B cell (primary cell): ENCODE measurements at regions not wholly inside any gene's neighbourhood (a gene's known extent, or its start where the extent isn't known, plus 50 kb on each side); places are given as distances from the start of the nearest gene placed in this dataset.

Source experiments
- ATAC-seq: fragments of 200-7000 bp; cut with Tn5 transposase; one replicate; pipeline ENCODE4 v1.10.0; 2021; ENCODE audit warnings: low read depth, mild to moderate bottlenecking, moderate number of reproducible peaks, moderate library complexity
- CTCF ChIA-PET: fragments of 350-600 bp; sonication (Branson Sonifier 250); formaldehyde crosslinking; loops from one replicate; lab custom pipeline; 2021; ENCODE audit warnings: antibody characterized with exemption, inconsistent platforms; lab: Charles Lee
- POLR2A ChIA-PET: fragments of 350-600 bp; sonication (Branson Sonifier 250); formaldehyde crosslinking; loops from one replicate; lab custom pipeline; 2021; ENCODE audit warnings: antibody characterized with exemption; lab: Charles Lee
- DNase-seq: peaks from one replicate; pipeline ENCODE4 v3.0.0; 2013
- H2AFZ ChIP-seq: 2 replicates; pipeline ENCODE4 v1.6.1; 2012; ENCODE audit warnings: mild to moderate bottlenecking, low read depth, low read length; ENCODE audit not compliant: insufficient read depth, poor library complexity, severe bottlenecking
- H3K27ac ChIP-seq, 2 donors: 1 replicate in 1 of 2; 2 replicates in 1 of 2; pipeline ENCODE4 v1.5.1; 2012 to 2013; ENCODE audit warnings: low read length in 2 of 2, mild to moderate bottlenecking in 2 of 2, moderate library complexity in 1 of 2
- H3K27me3 ChIP-seq, 4 experiments: fragments of 200-600 bp in 1 of 4; sonication (generic) in 1 of 4; replicated peaks in 1 of 4; 1 replicate in 2 of 4; 2 replicates in 2 of 4; pipeline versions ENCODE4 v1.6.1 to v1.7.0; 2013 to 2016; ENCODE audit warnings: low read length in 3 of 4, mild to moderate bottlenecking in 2 of 4, mixed read lengths in 1 of 4, moderate library complexity in 1 of 4; ENCODE audit not compliant: insufficient read depth in 4 of 4, control insufficient read depth in 3 of 4; ENCODE audit errors: control extremely low read depth in 1 of 4
- H3K36me3 ChIP-seq, 2 experiments: replicated peaks in 1 of 2; 1 replicate in 1 of 2; 2 replicates in 1 of 2; pipeline versions ENCODE4 v1.6.1 to v1.7.1; 2013; ENCODE audit warnings: low read length in 1 of 2; ENCODE audit not compliant: insufficient read depth in 2 of 2, control insufficient read depth in 1 of 2; ENCODE audit errors: control extremely low read depth in 1 of 2, extremely low read depth in 1 of 2
- H3K4me1 ChIP-seq, 2 donors: fragments of 200-600 bp in 1 of 2; sonication (generic) in 1 of 2; 1 replicate in 1 of 2; 2 replicates in 1 of 2; pipeline versions ENCODE4 v1.5.1 to v1.6.1; 2013 to 2017; ENCODE audit warnings: low read length in 2 of 2; ENCODE audit not compliant: control insufficient read depth in 2 of 2, insufficient read depth in 2 of 2
- H3K4me2 ChIP-seq: replicated peaks from 2 replicates; pipeline ENCODE3; 2012; ENCODE audit warnings: mild to moderate bottlenecking, low read depth, low read length; ENCODE audit not compliant: poor library complexity, severe bottlenecking
- H3K4me3 ChIP-seq, 5 experiments: fragments of 200-600 bp in 1 of 5; sonication (generic) in 1 of 5; 1 replicate in 3 of 5; 2 replicates in 2 of 5; pipeline versions ENCODE4 v1.5.1 to v1.7.0; 2011 to 2016; ENCODE audit warnings: low read length in 4 of 5, mild to moderate bottlenecking in 4 of 5, low read depth in 2 of 5, control low read depth in 1 of 5, moderate library complexity in 1 of 5; ENCODE audit not compliant: insufficient read depth in 1 of 5; ENCODE audit errors: control extremely low read depth in 1 of 5, extremely low read depth in 1 of 5
- H3K79me2 ChIP-seq: fragments of 200-600 bp; sonication (generic); one replicate; pipeline ENCODE4 v1.6.0; 2016; ENCODE audit warnings: low read length; ENCODE audit not compliant: control insufficient read depth, insufficient read depth
- H3K9ac ChIP-seq: fragments of 200-600 bp; sonication (generic); 2 replicates; pipeline ENCODE4 v1.6.1; 2017; ENCODE audit warnings: mild to moderate bottlenecking, low read length, moderate library complexity
- H3K9me3 ChIP-seq, 3 donors: one replicate each; pipeline versions ENCODE4 v1.6.1 to v1.7.1; 2013; ENCODE audit warnings: low read length in 2 of 3; ENCODE audit not compliant: control insufficient read depth in 2 of 3, insufficient read depth in 1 of 3; ENCODE audit errors: control extremely low read depth in 1 of 3
- H4K20me1 ChIP-seq: 2 replicates; pipeline ENCODE4 v1.6.0; 2012; ENCODE audit warnings: mild to moderate bottlenecking, low read length; ENCODE audit not compliant: insufficient read depth, control insufficient read depth, poor library complexity, severe bottlenecking
- H3K27ac Mint-ChIP-seq: one replicate; pipeline ENCODE4 v1.8.0; 2021; ENCODE audit warnings: mixed read lengths
- H3K27me3 Mint-ChIP-seq: one replicate; pipeline ENCODE4 v1.8.0; 2021; ENCODE audit warnings: mixed read lengths
- H3K4me1 Mint-ChIP-seq: one replicate; pipeline ENCODE4 v1.8.0; 2021; ENCODE audit warnings: mixed read lengths
- H3K4me3 Mint-ChIP-seq: one replicate; pipeline ENCODE4 v1.8.0; 2021; ENCODE audit warnings: mixed read lengths
- H3K9me3 Mint-ChIP-seq: one replicate; pipeline ENCODE4 v1.8.0; 2022; ENCODE audit warnings: mixed read lengths; ENCODE audit not compliant: insufficient read depth
- EZH2 ChIP-seq: IDR thresholded peaks from 2 replicates; pipeline ENCODE4 v1.6.1; 2012; ENCODE audit warnings: borderline replicate concordance, low read depth, mild to moderate bottlenecking, moderate library complexity, low read length; ENCODE audit not compliant: insufficient read depth, poor library complexity, severe bottlenecking
- WGBS: methylation state at CpG from one replicate; pipeline ENCODE4 v1.1.5; 2013; ENCODE audit warnings: missing lambda C conversion rate; ENCODE audit not compliant: insufficient coverage; 5-methylcytosine and 5-hydroxymethylcytosine counted together
- intact Hi-C: fragments of 100-400 bp; cut with micrococcal nuclease; formaldehyde crosslinking; loops from one replicate; pipeline ENCODE4 v1.10.0; 2022
- TF ChIP-seq, protein P1 (sequence below): fragments of 200-600 bp; IDR thresholded peaks from one replicate; pipeline ENCODE4 v1.8.0; 2022; ENCODE audit warnings: antibody characterized with exemption, mild to moderate bottlenecking

DNA sequence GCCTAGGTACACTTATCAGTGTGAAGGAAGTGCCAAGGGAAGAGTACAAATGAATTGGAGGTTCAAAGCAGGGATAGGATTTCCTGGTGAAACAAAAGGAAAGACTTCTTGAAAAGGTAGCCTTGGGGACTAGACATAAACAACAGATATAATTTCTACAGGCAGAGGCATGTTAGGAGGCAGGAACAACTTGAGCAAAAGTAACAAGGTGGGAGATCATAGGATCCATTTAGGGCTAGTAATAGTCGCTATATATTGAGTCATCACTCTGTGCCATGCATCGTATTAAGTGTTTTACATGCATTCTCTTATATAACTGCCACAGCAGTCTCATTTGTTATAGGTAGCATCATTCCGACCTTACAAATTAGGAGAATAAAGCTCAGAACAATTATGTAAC is 98.3 kb upstream of the EOLA2 start:
- no peak overlapping the region for H3K9ac ChIP-seq
- H2AFZ ChIP-seq, result no peak overlapping the region
- ChIA-PET CTCF (no interaction called here), POLR2A (no interaction called here)
- peaks cover 7% of the 10 kb centered on the region for H3K9me3 Mint-ChIP-seq
- no peak overlapping the region for H3K4me2 ChIP-seq
- H4K20me1 ChIP-seq, result no peaks in the 10 kb centered on the region
- H3K4me3 ChIP-seq, result no peak overlapping the region
- H3K27ac Mint-ChIP-seq, result no peak overlapping the region
- peaks cover 0 to 3% (median 0%) of the 10 kb centered on the region in 3 donors for H3K9me3 ChIP-seq
- no peak overlapping the region for H3K27ac ChIP-seq
- intact Hi-C loops, result no loop called here
- no peaks in the 10 kb centered on the region for H3K36me3 ChIP-seq
- no peaks in the 10 kb centered on the region for H3K27me3 Mint-ChIP-seq
- WGBS, result no CpG with 5 or more reads among the region's 3 CpGs
- DNase-seq (no peak), ATAC-seq (no peak)
- no peaks in the 10 kb centered on the region for H3K4me1 Mint-ChIP-seq
- H3K4me1 ChIP-seq, result no peaks in the 10 kb centered on the region
- no peak for TF ChIP-seq EZH2
- TF ChIP-seq, protein P1, sequence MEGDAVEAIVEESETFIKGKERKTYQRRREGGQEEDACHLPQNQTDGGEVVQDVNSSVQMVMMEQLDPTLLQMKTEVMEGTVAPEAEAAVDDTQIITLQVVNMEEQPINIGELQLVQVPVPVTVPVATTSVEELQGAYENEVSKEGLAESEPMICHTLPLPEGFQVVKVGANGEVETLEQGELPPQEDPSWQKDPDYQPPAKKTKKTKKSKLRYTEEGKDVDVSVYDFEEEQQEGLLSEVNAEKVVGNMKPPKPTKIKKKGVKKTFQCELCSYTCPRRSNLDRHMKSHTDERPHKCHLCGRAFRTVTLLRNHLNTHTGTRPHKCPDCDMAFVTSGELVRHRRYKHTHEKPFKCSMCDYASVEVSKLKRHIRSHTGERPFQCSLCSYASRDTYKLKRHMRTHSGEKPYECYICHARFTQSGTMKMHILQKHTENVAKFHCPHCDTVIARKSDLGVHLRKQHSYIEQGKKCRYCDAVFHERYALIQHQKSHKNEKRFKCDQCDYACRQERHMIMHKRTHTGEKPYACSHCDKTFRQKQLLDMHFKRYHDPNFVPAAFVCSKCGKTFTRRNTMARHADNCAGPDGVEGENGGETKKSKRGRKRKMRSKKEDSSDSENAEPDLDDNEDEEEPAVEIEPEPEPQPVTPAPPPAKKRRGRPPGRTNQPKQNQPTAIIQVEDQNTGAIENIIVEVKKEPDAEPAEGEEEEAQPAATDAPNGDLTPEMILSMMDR, result no peak
- no peaks in the 10 kb centered on the region for H3K79me2 ChIP-seq
- no peaks in the 10 kb centered on the region for H3K27me3 ChIP-seq
- no peak overlapping the region for H3K4me3 Mint-ChIP-seq

- no peak for TF ChIP-seq EZH2
- TF ChIP-seq, protein P1, result no peak
- Histone ChIP-seq H3K4me1 (no peaks in the 10 kb centered on the region), H3K9ac (no peak overlapping the region), H3K36me3 (no peaks in the 10 kb centered on the region), H3K4me2 (no peak overlapping the region), H3K27me3 (no peaks in the 10 kb centered on the region), H3K4me3 (no peak overlapping the region), H4K20me1 (no peaks in the 10 kb centered on the region), H2AFZ (no peak overlapping the region), H3K9me3 (peaks cover 0 to 3% (median 0%) of the 10 kb centered on the region in 3 donors), H3K79me2 (no peaks in the 10 kb centered on the region), H3K27ac (no peak overlapping the region)
- Mint-ChIP-seq H3K27ac (no peak overlapping the region), H3K4me1 (no peaks in the 10 kb centered on the region), H3K9me3 (peaks cover 7% of the 10 kb centered on the region), H3K27me3 (no peaks in the 10 kb centered on the region), H3K4me3 (no peak overlapping the region)
- CTCF ChIA-PET, result no interaction called here
- 88% methylated on average over 2 of the region's 2 CpGs for WGBS
- intact Hi-C loops, result no loop called here
- DNase-seq (no peak), ATAC-seq (no peak)
- POLR2A ChIA-PET, result no interaction called here
Observed at GRCh38 chrX:150037041-150037440, 98.8 kb upstream of the EOLA2 start.
